GM06990 (cell line): ENCODE measurements at regions not wholly inside any gene's neighbourhood (a gene's known extent, or its start where the extent isn't known, plus 50 kb on each side); places are given as distances from the start of the nearest gene placed in this dataset.

Source experiments
- DNase-seq: peaks from one replicate; pipeline ENCODE4 v3.0.0-alpha.2; 2011; ENCODE audit not compliant: insufficient read length; ENCODE audit errors: extremely low read depth
- H3K27me3 ChIP-seq: replicated peaks from 2 replicates; pipeline ENCODE4 v1.6.0; 2011; ENCODE audit warnings: low read length; ENCODE audit not compliant: control insufficient read depth, insufficient read depth
- H3K36me3 ChIP-seq: 2 replicates; pipeline ENCODE4 v1.5.1; 2011; ENCODE audit warnings: low read length; ENCODE audit not compliant: control insufficient read depth, insufficient read depth
- H3K4me3 ChIP-seq: replicated peaks from 2 replicates; pipeline ENCODE4 v1.5.1; 2011; ENCODE audit warnings: low read depth, mild to moderate bottlenecking, control low read depth, low read length
- CTCF ChIP-seq: IDR thresholded peaks from 2 replicates; pipeline ENCODE4 v1.5.1; 2011; ENCODE audit warnings: low read length, control low read depth, mild to moderate bottlenecking, inconsistent platforms; ENCODE audit not compliant: insufficient read depth, poor library complexity, severe bottlenecking

- no peaks in the 10 kb centered on the region for H3K27me3 ChIP-seq
- no peak overlapping the region for H3K4me3 ChIP-seq
- DNase-seq: no peak
- no peaks in the 10 kb centered on the region for H3K36me3 ChIP-seq
- no peak for TF ChIP-seq CTCF
Observed at GRCh38 chr17:13134076-13134475, 116.2 kb upstream of the ELAC2 start.

GRCh38 chr17:13131225-13131624 lies 113.4 kb upstream of the ELAC2 start:
- no peak overlapping the region for H3K4me3 ChIP-seq
- no peak for DNase-seq
- TF ChIP-seq CTCF: no peak
- no peaks in the 10 kb centered on the region for H3K27me3 ChIP-seq
- no peaks in the 10 kb centered on the region for H3K36me3 ChIP-seq

GRCh38 chr17:13129356-13129755 lies 111.5 kb upstream of the ELAC2 start:
- Histone ChIP-seq H3K4me3 (no peak overlapping the region), H3K36me3 (no peaks in the 10 kb centered on the region), H3K27me3 (no peaks in the 10 kb centered on the region)
- no peak for DNase-seq
- no peak for TF ChIP-seq CTCF

- Histone ChIP-seq H3K27me3 (no peaks in the 10 kb centered on the region), H3K36me3 (no peaks in the 10 kb centered on the region), H3K4me3 (no peak overlapping the region)
- no peak for DNase-seq
- no peak for TF ChIP-seq CTCF
Observed at GRCh38 chr17:13128676-13129075, 110.8 kb upstream of the ELAC2 start.

GRCh38 chr17:13127921-13128602 lies 110.2 kb upstream of the ELAC2 start:
- no peak overlapping the region for H3K4me3 ChIP-seq
- H3K36me3 ChIP-seq: no peaks in the 10 kb centered on the region
- DNase-seq: no peak
- H3K27me3 ChIP-seq: no peaks in the 10 kb centered on the region
- no peak for TF ChIP-seq CTCF

- H3K27me3 ChIP-seq: no peaks in the 10 kb centered on the region
- H3K4me3 ChIP-seq: no peak overlapping the region
- H3K36me3 ChIP-seq: no peaks in the 10 kb centered on the region
- TF ChIP-seq CTCF: no peak
- no peak for DNase-seq
Observed at GRCh38 chr17:13120864-13121263, 103.0 kb upstream of the ELAC2 start.
